GM12878 (cell line): ENCODE measurements at regions not wholly inside any gene's neighbourhood (a gene's known extent, or its start where the extent isn't known, plus 50 kb on each side); places are given as distances from the start of the nearest gene placed in this dataset.

ENCODE experiments used
- ATAC-seq: fragments of 200-7000 bp; cut with Tn5 transposase; 3 replicates; pipeline ENCODE4 v1.9.1; 2020; ENCODE audit warnings: mild to moderate bottlenecking, moderate library complexity
- BruUV-seq: library from RNA; stranded (reverse); fragments of 400-500 nt; replicated peaks from 2 replicates; lab custom pipeline; 2021; lab: Mats Ljungman, UMichigan
- CTCF ChIA-PET: fragments of 300-600 bp; sonication (Branson Sonifier 250); formaldehyde crosslinking; extraction: SDS; loops from one replicate; lab custom pipeline; 2021; ENCODE audit warnings: inconsistent platforms; lab: Yijun Ruan, JAX
- POLR2A ChIA-PET: fragments of 350-600 bp; formaldehyde crosslinking; extraction: SDS; loops from one replicate; lab custom pipeline; 2021; ENCODE audit warnings: inconsistent platforms; lab: Charles Lee
- RAD21 ChIA-PET: fragments of 300-600 bp; sonication (Branson Sonifier 250); formaldehyde crosslinking; loops from one replicate; lab custom pipeline; 2023; ENCODE audit warnings: antibody characterized with exemption; ENCODE audit not compliant: unreplicated experiment; lab: Charles Lee
- SMC1A ChIA-PET: fragments of 300-600 bp; sonication (Branson Sonifier 250); formaldehyde crosslinking; loops from one replicate; lab custom pipeline; 2023; ENCODE audit not compliant: unreplicated experiment, uncharacterized antibody; lab: Charles Lee
- DNase-seq: peaks from one replicate; pipeline ENCODE4 v3.0.0-alpha.2; 2011; ENCODE audit warnings: low read depth, low spot score
- FAIRE-seq: peaks from 3 replicates; lab custom pipeline; 2011; peaks lifted over from hg19 to GRCh38; lab: Jason Lieb, UNC
- H2AFZ ChIP-seq: 2 replicates; pipeline ENCODE4 v1.6.0; 2011; ENCODE audit warnings: low read depth, low read length, control low read depth; ENCODE audit not compliant: control insufficient read depth
- H3K27ac ChIP-seq: 2 replicates; pipeline ENCODE4 v1.5.1; 2011; ENCODE audit warnings: control low read depth; ENCODE audit not compliant: control insufficient read depth, insufficient read depth
- H3K27me3 ChIP-seq, 2 experiments: replicated peaks in 1 of 2; 2 replicates each; pipeline versions ENCODE4 v1.6.0 to v1.6.1; 2011; ENCODE audit warnings: low read length in 1 of 2; ENCODE audit not compliant: control insufficient read depth in 2 of 2, insufficient read depth in 2 of 2
- H3K36me3 ChIP-seq, 2 experiments: 2 replicates each; pipeline ENCODE4 v1.5.1; 2011; ENCODE audit warnings: low read length in 1 of 2; ENCODE audit not compliant: control insufficient read depth in 2 of 2, insufficient read depth in 2 of 2
- H3K4me1 ChIP-seq: 2 replicates; pipeline ENCODE4 v1.6.1; 2011; ENCODE audit warnings: mild to moderate bottlenecking, low read length, moderate library complexity, mixed read lengths; ENCODE audit not compliant: control insufficient read depth, insufficient read depth
- H3K4me2 ChIP-seq: 2 replicates; pipeline ENCODE4 v1.6.0; 2011; ENCODE audit warnings: control low read depth; ENCODE audit not compliant: control insufficient read depth, insufficient read depth
- H3K4me3 ChIP-seq: fragments of 200-600 bp; sonication (generic); 2 replicates; pipeline ENCODE4 v1.5.1; 2016
- H3K79me2 ChIP-seq: 2 replicates; pipeline ENCODE4 v1.6.0; 2011; ENCODE audit warnings: low read length; ENCODE audit not compliant: control insufficient read depth, insufficient read depth
- H3K9ac ChIP-seq: 2 replicates; pipeline ENCODE4 v1.8.0; 2011; ENCODE audit warnings: low read length, control low read depth, mixed read lengths; ENCODE audit not compliant: control insufficient read depth, insufficient read depth
- H3K9me3 ChIP-seq: replicated peaks from 3 replicates; pipeline ENCODE4 v1.5.1; 2011; ENCODE audit warnings: mild to moderate bottlenecking, low read length; ENCODE audit not compliant: control insufficient read depth, insufficient read depth
- H4K20me1 ChIP-seq: 2 replicates; pipeline ENCODE4 v1.6.0; 2011; ENCODE audit not compliant: control insufficient read depth, insufficient read depth
- NRF1 ChIP-seq: conservative IDR thresholded peaks from 2 replicates; pipeline ENCODE4 v1.6.1; 2011; ENCODE audit warnings: mild to moderate bottlenecking, low read depth, low read length, improper control_type of control experiment
- RAD51 ChIP-seq: fragments of 450-650 bp; IDR thresholded peaks from 2 replicates; pipeline ENCODE4 v1.6.1; 2016; ENCODE audit warnings: moderate library complexity, mild to moderate bottlenecking, inconsistent platforms
- WGBS: methylation state at CpG from one replicate; pipeline ENCODE4 v1.1.6; 2016; ENCODE audit warnings: low lambda C conversion rate; ENCODE audit not compliant: insufficient replicate concordance, insufficient coverage; ENCODE audit errors: missing lambda C conversion rate; 5-methylcytosine and 5-hydroxymethylcytosine counted together
- in situ Hi-C: fragments of 300-500 bp; cut with MboI; formaldehyde crosslinking; loops from 9 replicates; pipeline ENCODE4 v1.14.3; 2018; ENCODE audit warnings: mixed read lengths
- intact Hi-C: fragments of 100-400 bp; cut with micrococcal nuclease; formaldehyde crosslinking; loops from one replicate; pipeline ENCODE4 v1.14.2; 2022; ENCODE audit not compliant: unreplicated experiment
- TF ChIP-seq, protein P1 (sequence below): IDR thresholded peaks from 2 replicates; pipeline ENCODE4 v1.6.1; 2012; ENCODE audit warnings: low read length, inconsistent platforms
- TF ChIP-seq, protein P2 (sequence below): fragments of 450-650 bp; IDR thresholded peaks from 2 replicates; pipeline ENCODE4 v1.6.1; 2017; ENCODE audit warnings: borderline replicate concordance
- TF ChIP-seq, protein P3 (sequence below): IDR thresholded peaks from 2 replicates; pipeline ENCODE4 v1.6.1; 2011; ENCODE audit warnings: low read depth, mild to moderate bottlenecking, low read length, moderate library complexity, borderline replicate concordance; ENCODE audit errors: extremely low read depth

DNA sequence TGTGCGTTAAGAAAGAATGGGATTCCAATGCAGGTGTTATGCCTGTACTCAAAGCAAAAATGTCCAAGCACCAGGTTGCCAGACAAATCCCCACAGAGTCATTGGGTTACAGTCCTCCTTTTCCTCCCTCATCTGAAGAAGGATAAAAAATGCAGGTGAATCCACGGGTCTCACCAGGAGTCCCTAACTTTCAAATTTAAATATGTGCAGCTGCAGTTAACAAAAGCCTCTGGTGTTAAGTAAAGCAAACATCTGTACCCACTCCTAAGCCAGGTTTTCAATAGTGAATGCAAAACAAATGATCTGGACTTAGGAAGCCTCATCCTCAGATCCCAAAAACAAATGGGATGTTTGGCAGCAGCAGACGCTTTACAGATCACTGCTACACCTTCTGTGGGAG lies 70.4 kb upstream of the SETMAR start:
- H3K27me3 ChIP-seq, result peaks cover 0 to 3% of the 10 kb centered on the region in 2 experiments; a peak in 3 of 4 replicates
- no peaks in the 10 kb centered on the region for H4K20me1 ChIP-seq
- no peak overlapping the region for H3K27ac ChIP-seq
- H2AFZ ChIP-seq, result no peak overlapping the region
- CTCF ChIA-PET, result interaction anchor here (0.5 to 0.6 kb wide), 2 partner anchors 12 to 79 kb away, joined by 3 to 4 read pairs; no protein-coding TSS in a partner anchor
- RAD21 ChIA-PET, result no interaction called here
- WGBS, result 29% methylated on average over 3 of the region's 3 CpGs
- H3K9me3 ChIP-seq, result no peaks in the 10 kb centered on the region
- no peaks in the 10 kb centered on the region for H3K4me1 ChIP-seq
- POLR2A ChIA-PET, result no interaction called here
- H3K79me2 ChIP-seq, result no peaks in the 10 kb centered on the region
- DNase-seq (no peak), ATAC-seq (no peak), FAIRE-seq (no peak)
- no peaks in the 10 kb centered on the region for H3K36me3 ChIP-seq
- H3K9ac ChIP-seq, result no peak overlapping the region
- SMC1A ChIA-PET, result no interaction called here
- H3K4me2 ChIP-seq, result no peak overlapping the region
- TF ChIP-seq RAD51 (no peak), NRF1 (no peak)
- TF ChIP-seq, protein P1, sequence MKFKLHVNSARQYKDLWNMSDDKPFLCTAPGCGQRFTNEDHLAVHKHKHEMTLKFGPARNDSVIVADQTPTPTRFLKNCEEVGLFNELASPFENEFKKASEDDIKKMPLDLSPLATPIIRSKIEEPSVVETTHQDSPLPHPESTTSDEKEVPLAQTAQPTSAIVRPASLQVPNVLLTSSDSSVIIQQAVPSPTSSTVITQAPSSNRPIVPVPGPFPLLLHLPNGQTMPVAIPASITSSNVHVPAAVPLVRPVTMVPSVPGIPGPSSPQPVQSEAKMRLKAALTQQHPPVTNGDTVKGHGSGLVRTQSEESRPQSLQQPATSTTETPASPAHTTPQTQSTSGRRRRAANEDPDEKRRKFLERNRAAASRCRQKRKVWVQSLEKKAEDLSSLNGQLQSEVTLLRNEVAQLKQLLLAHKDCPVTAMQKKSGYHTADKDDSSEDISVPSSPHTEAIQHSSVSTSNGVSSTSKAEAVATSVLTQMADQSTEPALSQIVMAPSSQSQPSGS, result no peak
- TF ChIP-seq, protein P2, sequence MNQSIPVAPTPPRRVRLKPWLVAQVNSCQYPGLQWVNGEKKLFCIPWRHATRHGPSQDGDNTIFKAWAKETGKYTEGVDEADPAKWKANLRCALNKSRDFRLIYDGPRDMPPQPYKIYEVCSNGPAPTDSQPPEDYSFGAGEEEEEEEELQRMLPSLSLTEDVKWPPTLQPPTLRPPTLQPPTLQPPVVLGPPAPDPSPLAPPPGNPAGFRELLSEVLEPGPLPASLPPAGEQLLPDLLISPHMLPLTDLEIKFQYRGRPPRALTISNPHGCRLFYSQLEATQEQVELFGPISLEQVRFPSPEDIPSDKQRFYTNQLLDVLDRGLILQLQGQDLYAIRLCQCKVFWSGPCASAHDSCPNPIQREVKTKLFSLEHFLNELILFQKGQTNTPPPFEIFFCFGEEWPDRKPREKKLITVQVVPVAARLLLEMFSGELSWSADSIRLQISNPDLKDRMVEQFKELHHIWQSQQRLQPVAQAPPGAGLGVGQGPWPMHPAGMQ, result no peak
- TF ChIP-seq, protein P3, sequence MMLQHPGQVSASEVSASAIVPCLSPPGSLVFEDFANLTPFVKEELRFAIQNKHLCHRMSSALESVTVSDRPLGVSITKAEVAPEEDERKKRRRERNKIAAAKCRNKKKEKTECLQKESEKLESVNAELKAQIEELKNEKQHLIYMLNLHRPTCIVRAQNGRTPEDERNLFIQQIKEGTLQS, result no peak
- intact Hi-C loops (no loop called here), in situ Hi-C loops (no loop called here)
- no peak overlapping the region for H3K4me3 ChIP-seq
- no TSS peak for BruUV-seq
